ENCODE measurements at regions not wholly inside any gene's neighbourhood (a gene's known extent, or its start where the extent isn't known, plus 50 kb on each side); places are given as distances from the start of the nearest gene placed in this dataset.

- no peak for ATAC-seq
- intact Hi-C loops (cut with DNase I), result no loop called here
These were observed 709.2 kb upstream of the WWC1 start for GRCh38 chr5:167582283-167582682.

GRCh38 chr5:167582886-167583285 lies 708.6 kb upstream of the WWC1 start:
- 60 to 64% methylated on average over 6 of the region's 6 CpGs for WGBS, 2 donors
- H3K36me3 ChIP-seq (replicated peaks in 1 of 2; ENCODE audit: insufficient read depth in 1 of 2, low read depth in 2 of 2), result no peaks in the 10 kb centered on the region
- peaks cover 0 to 3% of the 10 kb centered on the region in 2 donors for H3K27me3 ChIP-seq
- no peaks in the 10 kb centered on the region for H3K9me3 ChIP-seq
- no peak for DNase-seq
- H3K27ac ChIP-seq, result no peak overlapping the region
- TF ChIP-seq POLR2A (IDR thresholded peaks at IDR 0.05), result no peak
- no peak for TF ChIP-seq CTCF (IDR thresholded peaks at IDR 0.05)
- no peak for ATAC-seq
- no peaks in the 10 kb centered on the region for H3K4me1 ChIP-seq
- no peak overlapping the region for H3K4me3 ChIP-seq
- intact Hi-C loops (cut with DNase I), result no loop called here

More at GRCh38 chr5:167582283-167582682, 709.2 kb upstream of the WWC1 start:
- Histone ChIP-seq H3K27me3 (peaks cover 0 to 7% of the 10 kb centered on the region in 2 donors), H3K36me3 (replicated peaks in 1 of 2; ENCODE audit: insufficient read depth in 1 of 2, low read depth in 2 of 2) (no peaks in the 10 kb centered on the region), H3K27ac (no peak overlapping the region), H3K4me3 (no peak overlapping the region), H3K4me1 (no peaks in the 10 kb centered on the region), H3K9me3 (no peaks in the 10 kb centered on the region)
- DNase-seq, result no peak
- no peak for TF ChIP-seq POLR2A (IDR thresholded peaks at IDR 0.05)
- no peak for TF ChIP-seq CTCF (IDR thresholded peaks at IDR 0.05)
- WGBS, 2 donors, result 46 to 51% methylated on average over 2 of the region's 2 CpGs

- no peaks in the 10 kb centered on the region for H3K4me1 ChIP-seq
- H3K27me3 ChIP-seq, result no peaks in the 10 kb centered on the region
- ATAC-seq (no peak), DNase-seq (no peak)
- no peak for TF ChIP-seq POLR2A (IDR thresholded peaks at IDR 0.05)
- no peak for TF ChIP-seq CTCF (IDR thresholded peaks at IDR 0.05)
- no peaks in the 10 kb centered on the region for H3K9me3 ChIP-seq
- no peaks in the 10 kb centered on the region for H3K36me3 ChIP-seq (replicated peaks in 1 of 2; ENCODE audit: insufficient read depth in 1 of 2, low read depth in 2 of 2)
- intact Hi-C loops (cut with DNase I), result no loop called here
- WGBS, 2 donors, result 67 to 74% methylated on average over 2 of the region's 2 CpGs
- H3K4me3 ChIP-seq, result no peak overlapping the region
- no peak overlapping the region for H3K27ac ChIP-seq
These were observed 706.3 kb upstream of the WWC1 start for GRCh38 chr5:167585184-167585583.

GRCh38 chr5:167587772-167588437 lies 703.5 kb upstream of the WWC1 start:
- H3K27me3 ChIP-seq, result no peaks in the 10 kb centered on the region
- H3K9me3 ChIP-seq, result no peaks in the 10 kb centered on the region
- no peak overlapping the region for H3K27ac ChIP-seq
- TF ChIP-seq POLR2A (IDR thresholded peaks at IDR 0.05), result no peak
- TF ChIP-seq CTCF (IDR thresholded peaks at IDR 0.05), result peak in 3 of 7 experiments; percentile 35 to 39 (median 36)
- no peaks in the 10 kb centered on the region for H3K36me3 ChIP-seq (replicated peaks in 1 of 2; ENCODE audit: insufficient read depth in 1 of 2, low read depth in 2 of 2)
- intact Hi-C loops (cut with DNase I), result no loop called here
- H3K4me1 ChIP-seq, result no peaks in the 10 kb centered on the region
- 45 to 56% methylated on average over 5 of the region's 5 CpGs for WGBS, 2 donors
- DNase-seq, result peak; percentile 11 to 34 (median 22)
- H3K4me3 ChIP-seq, result no peak overlapping the region
- ATAC-seq, result no peak

- no peak overlapping the region for H3K4me3 ChIP-seq
- WGBS, 2 donors, result 63 to 77% methylated on average over 4 of the region's 4 CpGs
These were observed 699.3 kb upstream of the WWC1 start for GRCh38 chr5:167592114-167592513.

More at GRCh38 chr5:167592114-167592513, 699.3 kb upstream of the WWC1 start:
- ATAC-seq (no peak), DNase-seq (no peak)
- no peaks in the 10 kb centered on the region for H3K27me3 ChIP-seq
- TF ChIP-seq POLR2A (IDR thresholded peaks at IDR 0.05) (no peak), CTCF (IDR thresholded peaks at IDR 0.05) (no peak)
- no peak overlapping the region for H3K27ac ChIP-seq
- H3K9me3 ChIP-seq, result no peaks in the 10 kb centered on the region
- H3K4me1 ChIP-seq, result no peaks in the 10 kb centered on the region
- H3K36me3 ChIP-seq (replicated peaks in 1 of 2; ENCODE audit: insufficient read depth in 1 of 2, low read depth in 2 of 2), result no peaks in the 10 kb centered on the region
- intact Hi-C loops (cut with DNase I), result no loop called here
